Omental fat pad (tissue), 3 donors: ENCODE measurements at regions not wholly inside any gene's neighbourhood (a gene's known extent, or its start where the extent isn't known, plus 50 kb on each side); places are given as distances from the start of the nearest gene placed in this dataset.
"Not testable (repeated sequence)": the region's sequence is repeated elsewhere in the genome, so short reads cannot be mapped to it uniquely, and the experiment has no call there.

Source experiments
- ATAC-seq: fragments of 150-250 bp; one replicate; pipeline ENCODE4 v1.9.1; 2016; ENCODE audit warnings: mild to moderate bottlenecking, moderate library complexity; ENCODE audit not compliant: low FRiP score
- DNase-seq: peaks from one replicate; pipeline ENCODE4 v3.0.0-alpha.2; 2019; ENCODE audit warnings: low spot score
- TF ChIP-seq, protein P1 (sequence below), 3 donors: fragments of 450-650 bp; IDR thresholded peaks; one replicate each; pipeline ENCODE4 v1.5.1; 2016 to 2017; ENCODE audit warnings: antibody characterized with exemption in 3 of 3, mild to moderate bottlenecking in 3 of 3, moderate library complexity in 2 of 3

DNA sequence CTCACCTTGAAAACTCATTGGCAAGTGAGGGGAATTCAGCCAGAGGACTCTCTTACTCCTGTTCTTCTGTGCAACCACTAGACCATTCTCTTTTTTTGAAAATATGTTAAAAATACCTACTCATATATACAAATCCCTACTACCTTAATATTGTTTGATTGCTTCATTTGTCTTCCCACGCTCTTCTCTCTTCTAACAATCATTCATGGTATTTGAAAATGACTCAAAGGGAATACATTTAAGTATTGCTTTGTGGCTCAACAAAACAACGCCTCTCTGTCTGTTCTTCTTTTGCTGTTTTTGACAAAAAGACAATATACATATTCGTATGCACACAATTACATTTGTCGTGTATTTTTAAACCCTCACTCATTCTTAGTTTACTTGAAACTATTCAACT is 589.4 kb downstream of the ANKRD50 start:
- DNase-seq (no peak), ATAC-seq (no peak)
- TF ChIP-seq, protein P1, sequence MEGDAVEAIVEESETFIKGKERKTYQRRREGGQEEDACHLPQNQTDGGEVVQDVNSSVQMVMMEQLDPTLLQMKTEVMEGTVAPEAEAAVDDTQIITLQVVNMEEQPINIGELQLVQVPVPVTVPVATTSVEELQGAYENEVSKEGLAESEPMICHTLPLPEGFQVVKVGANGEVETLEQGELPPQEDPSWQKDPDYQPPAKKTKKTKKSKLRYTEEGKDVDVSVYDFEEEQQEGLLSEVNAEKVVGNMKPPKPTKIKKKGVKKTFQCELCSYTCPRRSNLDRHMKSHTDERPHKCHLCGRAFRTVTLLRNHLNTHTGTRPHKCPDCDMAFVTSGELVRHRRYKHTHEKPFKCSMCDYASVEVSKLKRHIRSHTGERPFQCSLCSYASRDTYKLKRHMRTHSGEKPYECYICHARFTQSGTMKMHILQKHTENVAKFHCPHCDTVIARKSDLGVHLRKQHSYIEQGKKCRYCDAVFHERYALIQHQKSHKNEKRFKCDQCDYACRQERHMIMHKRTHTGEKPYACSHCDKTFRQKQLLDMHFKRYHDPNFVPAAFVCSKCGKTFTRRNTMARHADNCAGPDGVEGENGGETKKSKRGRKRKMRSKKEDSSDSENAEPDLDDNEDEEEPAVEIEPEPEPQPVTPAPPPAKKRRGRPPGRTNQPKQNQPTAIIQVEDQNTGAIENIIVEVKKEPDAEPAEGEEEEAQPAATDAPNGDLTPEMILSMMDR (IDR thresholded peaks at IDR 0.05), result no peak

DNA sequence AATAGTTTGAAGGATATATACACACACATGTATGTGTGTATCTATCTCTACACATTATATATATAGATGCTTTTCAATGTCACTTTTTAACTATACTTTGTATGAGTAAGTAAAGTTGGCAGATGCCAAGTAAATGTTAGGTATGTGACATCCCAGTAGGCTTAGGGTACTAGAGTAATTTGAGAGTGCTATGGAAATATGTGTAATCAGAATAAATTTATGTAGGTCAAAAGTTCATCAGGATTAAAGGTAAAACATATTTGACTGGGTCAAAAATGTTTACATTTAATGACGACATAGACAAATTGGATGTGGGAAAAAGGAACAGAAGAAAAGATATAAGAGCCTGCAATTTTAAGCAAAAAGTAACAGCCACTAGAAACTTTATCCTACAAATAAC is 588.8 kb downstream of the ANKRD50 start:
- DNase-seq (no peak), ATAC-seq (no peak)
- TF ChIP-seq, protein P1 (IDR thresholded peaks at IDR 0.05), result no peak

- not testable (repeated sequence) for DNase-seq, ATAC-seq
Observed at GRCh38 chr4:124131324-124131723, 581.2 kb downstream of the ANKRD50 start.

DNA sequence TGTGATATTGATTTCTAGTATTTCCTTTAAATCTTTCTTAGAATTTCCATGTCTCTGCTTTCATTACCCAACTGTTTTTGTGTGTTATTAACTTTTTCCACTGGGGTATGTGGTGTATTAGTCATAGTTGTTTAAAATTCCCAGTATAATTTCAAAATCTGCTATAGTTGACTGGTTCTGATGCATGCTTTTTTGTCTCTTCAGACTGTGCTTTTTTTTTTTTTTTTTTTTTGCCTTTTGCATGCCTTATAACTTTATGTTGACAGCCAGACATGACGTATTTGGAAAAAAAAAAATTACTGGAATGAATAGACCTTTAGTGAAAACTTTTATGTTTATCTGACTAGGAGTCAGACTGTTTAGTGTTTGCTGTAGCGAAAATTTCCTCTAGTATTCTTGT is 580.4 kb downstream of the ANKRD50 start:
- no peak for DNase-seq
- no peak for ATAC-seq
- TF ChIP-seq, protein P1 (IDR thresholded peaks at IDR 0.05), result no peak

DNA sequence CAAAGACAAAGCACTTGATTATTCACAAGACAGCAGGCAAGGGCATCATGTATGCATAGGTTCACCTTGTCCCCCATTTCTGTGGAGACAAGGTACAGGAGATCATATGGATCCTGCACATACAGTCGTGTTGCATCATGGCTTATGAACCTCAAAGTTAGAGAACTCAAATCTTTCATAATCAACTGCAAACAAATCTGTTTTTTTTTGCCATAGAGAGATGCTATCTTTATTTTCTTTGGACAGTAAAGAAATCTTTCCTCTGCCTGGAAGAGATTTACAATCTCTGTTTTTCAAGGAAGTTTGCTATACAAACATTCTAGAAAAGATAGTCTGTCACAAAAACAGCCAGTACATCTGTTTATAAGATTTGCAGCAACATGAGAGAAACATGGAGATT is 578.8 kb downstream of the ANKRD50 start:
- DNase-seq (no peak), ATAC-seq (no peak)
- TF ChIP-seq, protein P1 (IDR thresholded peaks at IDR 0.05), result no peak

DNA sequence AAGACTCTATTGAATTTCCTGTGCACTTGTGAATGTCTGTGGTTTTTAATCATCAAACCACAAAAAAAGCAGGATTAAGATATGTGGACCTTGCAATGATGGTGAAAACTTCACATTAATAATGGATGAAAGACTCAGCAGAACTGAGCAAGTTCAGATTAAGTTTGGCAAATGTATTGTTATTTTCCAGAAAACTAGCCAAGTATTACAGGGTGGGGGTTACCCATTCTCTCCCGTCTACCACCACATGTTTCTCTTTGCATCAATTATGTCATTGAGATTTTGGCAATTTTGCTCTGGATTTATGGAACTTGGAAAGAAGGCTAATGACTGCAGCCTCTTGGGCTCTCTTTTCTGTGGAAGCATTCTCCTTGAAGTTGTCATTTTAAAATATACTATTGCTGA is 577.1 kb downstream of the ANKRD50 start:
- TF ChIP-seq, protein P1 (IDR thresholded peaks at IDR 0.05), result no peak

GRCh38 chr4:124139044-124139443 is 573.5 kb downstream of the ANKRD50 start:
- TF ChIP-seq, protein P1 (IDR thresholded peaks at IDR 0.05), result no peak
- ATAC-seq (no peak), DNase-seq (no peak)

More for the DNA sequence above, 577.1 kb downstream of the ANKRD50 start:
- DNase-seq (no peak), ATAC-seq (no peak)

DNA sequence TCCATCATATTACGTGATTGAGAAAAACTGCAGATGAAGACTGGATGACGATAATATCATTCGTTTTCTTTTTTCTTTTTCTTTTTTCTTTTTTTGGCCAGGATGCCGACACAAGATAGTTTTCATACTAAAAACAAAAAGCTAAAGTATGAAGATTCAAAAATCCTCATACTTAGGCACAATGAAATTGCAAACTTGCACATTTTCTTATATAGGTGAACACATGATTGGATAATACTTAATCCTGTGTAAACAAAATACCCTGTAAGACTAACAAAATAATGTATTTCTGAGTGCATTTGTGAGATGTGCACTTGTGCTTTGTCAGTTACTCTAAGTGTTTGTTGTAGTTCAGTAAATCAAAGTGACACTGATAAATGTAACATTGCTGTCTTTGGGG is 568.9 kb downstream of the ANKRD50 start:
- TF ChIP-seq, protein P1 (IDR thresholded peaks at IDR 0.05), result no peak
- ATAC-seq (no peak), DNase-seq (no peak)
